ENCODE measurements at regions not wholly inside any gene's neighbourhood (a gene's known extent, or its start where the extent isn't known, plus 50 kb on each side); places are given as distances from the start of the nearest gene placed in this dataset.

- TF ChIP-seq XRCC5 (optimal IDR thresholded peaks at IDR 0.05; ENCODE audit: low read length) (no peak), ZNF773 (CRISPR knock-in tag; IDR thresholded peaks at IDR 0.05; ENCODE audit: borderline replicate concordance) (no peak), SIN3A (IDR thresholded peaks at IDR 0.05; ENCODE audit: borderline replicate concordance, low read depth, low read length) (no peak), CCDC6 (CRISPR knock-in tag; IDR thresholded peaks at IDR 0.05) (peak; percentile 56; the same call in 1 of the 2 replicates), NR1H2 (CRISPR knock-in tag; IDR thresholded peaks at IDR 0.05; ENCODE audit: borderline replicate concordance, low read depth) (no peak), HNRNPL (IDR thresholded peaks at IDR 0.05; ENCODE audit: low read depth, low read length) (no peak), E2F2 (CRISPR knock-in tag; IDR thresholded peaks at IDR 0.05; ENCODE audit: borderline replicate concordance) (no peak), FOXP4 (CRISPR knock-in tag; IDR thresholded peaks at IDR 0.05) (peak; percentile 51; the same call in 1 of the 2 replicates), ZBTB25 (CRISPR knock-in tag; IDR thresholded peaks at IDR 0.05) (peak; percentile 85), MEIS2 (CRISPR knock-in tag; IDR thresholded peaks at IDR 0.05) (no peak), ZSCAN12 (CRISPR knock-in tag; IDR thresholded peaks at IDR 0.05) (no peak), ZGPAT (CRISPR knock-in tag; IDR thresholded peaks at IDR 0.05) (peak; percentile 70), AFF4 (CRISPR knock-in tag; IDR thresholded peaks at IDR 0.05) (no peak), ETV5 (CRISPR knock-in tag; IDR thresholded peaks at IDR 0.05; ENCODE audit: borderline replicate concordance) (peak; percentile 28; the same call in 1 of the 2 replicates), ZNF557 (CRISPR knock-in tag; IDR thresholded peaks at IDR 0.05) (0 out of 2 replicates have a peak, but pooled peaks have one; percentile 76), GPN1 (CRISPR knock-in tag; IDR thresholded peaks at IDR 0.05; ENCODE audit: borderline replicate concordance) (no peak), ZNF331 (CRISPR knock-in tag; IDR thresholded peaks at IDR 0.05) (peak; percentile 38; the same call in 1 of the 2 replicates), SP1 (IDR thresholded peaks at IDR 0.05) (no peak), SP1 (CRISPR knock-in tag; IDR thresholded peaks at IDR 0.05) (no peak), KDM5B (CRISPR knock-in tag; IDR thresholded peaks at IDR 0.05; ENCODE audit: borderline replicate concordance) (no peak; the same call in 1 of the 2 replicates)
Observed at GRCh38 chr20:48283470-48284110, 498.3 kb upstream of the SULF2 start (continued).
